ENCODE measurements at regions not wholly inside any gene's neighbourhood (a gene's known extent, or its start where the extent isn't known, plus 50 kb on each side); places are given as distances from the start of the nearest gene placed in this dataset.
"Not testable (repeated sequence)": the region's sequence is repeated elsewhere in the genome, so short reads cannot be mapped to it uniquely, and the experiment has no call there.

- no peak for TF ChIP-seq GATA1 (IDR thresholded peaks at IDR 0.05; ENCODE audit: low read depth, low read length)
- TF ChIP-seq POLR2A (IDR thresholded peaks at IDR 0.05; ENCODE audit: low read length) = no peak
- DNase-seq = no peak
These were observed 97.6 kb downstream of the RAMP3 start for GRCh38 chr7:45255187-45255586.

GRCh38 chr7:45256309-45256708 is 98.7 kb downstream of the RAMP3 start:
- DNase-seq = no peak
- no peak for TF ChIP-seq GATA1 (IDR thresholded peaks at IDR 0.05; ENCODE audit: low read depth, low read length)
- TF ChIP-seq POLR2A (IDR thresholded peaks at IDR 0.05; ENCODE audit: low read length) = no peak

- DNase-seq = no peak
- TF ChIP-seq POLR2A (IDR thresholded peaks at IDR 0.05; ENCODE audit: low read length) = no peak
- no peak for TF ChIP-seq GATA1 (IDR thresholded peaks at IDR 0.05; ENCODE audit: low read depth, low read length)
These were observed 99.2 kb downstream of the RAMP3 start for GRCh38 chr7:45256775-45257174.

GRCh38 chr7:45257284-45257683 is 99.7 kb downstream of the RAMP3 start:
- no peak for TF ChIP-seq GATA1 (IDR thresholded peaks at IDR 0.05; ENCODE audit: low read depth, low read length)
- no peak for TF ChIP-seq POLR2A (IDR thresholded peaks at IDR 0.05; ENCODE audit: low read length)
- DNase-seq = no peak

GRCh38 chr7:45258533-45259226 is 101.1 kb downstream of the RAMP3 start:
- no peak for DNase-seq
- no peak for TF ChIP-seq POLR2A (IDR thresholded peaks at IDR 0.05; ENCODE audit: low read length)
- TF ChIP-seq GATA1 (IDR thresholded peaks at IDR 0.05; ENCODE audit: low read depth, low read length) = no peak

DNA sequence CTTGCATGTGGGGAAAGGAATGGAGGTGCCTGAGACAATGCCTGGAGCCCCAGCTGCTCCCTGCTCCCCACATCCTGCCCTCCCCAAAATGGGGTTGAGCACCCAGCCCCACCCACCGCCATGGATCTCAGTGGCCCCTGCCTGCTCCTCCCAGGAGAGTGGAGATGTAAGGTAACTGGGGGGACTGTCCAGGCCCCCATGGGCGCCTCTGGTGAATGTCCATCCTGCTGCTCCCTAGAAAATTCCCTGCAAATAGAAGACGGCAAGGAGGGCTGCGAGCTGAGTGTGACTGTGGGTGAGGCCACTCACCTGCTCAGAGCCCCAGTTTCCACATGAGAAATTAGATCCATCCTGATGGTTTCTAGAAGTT is 101.6 kb downstream of the RAMP3 start:
- TF ChIP-seq POLR2A (IDR thresholded peaks at IDR 0.05; ENCODE audit: low read length) (no peak), GATA1 (IDR thresholded peaks at IDR 0.05; ENCODE audit: low read depth, low read length) (no peak)
- no peak for DNase-seq

- peak; percentile 69 to 80 for DNase-seq
- TF ChIP-seq POLR2A (IDR thresholded peaks at IDR 0.05; ENCODE audit: low read length) (no peak), GATA1 (IDR thresholded peaks at IDR 0.05; ENCODE audit: low read depth, low read length) (no peak)
These were observed 102.5 kb downstream of the RAMP3 start for GRCh38 chr7:45259966-45260646.

DNA sequence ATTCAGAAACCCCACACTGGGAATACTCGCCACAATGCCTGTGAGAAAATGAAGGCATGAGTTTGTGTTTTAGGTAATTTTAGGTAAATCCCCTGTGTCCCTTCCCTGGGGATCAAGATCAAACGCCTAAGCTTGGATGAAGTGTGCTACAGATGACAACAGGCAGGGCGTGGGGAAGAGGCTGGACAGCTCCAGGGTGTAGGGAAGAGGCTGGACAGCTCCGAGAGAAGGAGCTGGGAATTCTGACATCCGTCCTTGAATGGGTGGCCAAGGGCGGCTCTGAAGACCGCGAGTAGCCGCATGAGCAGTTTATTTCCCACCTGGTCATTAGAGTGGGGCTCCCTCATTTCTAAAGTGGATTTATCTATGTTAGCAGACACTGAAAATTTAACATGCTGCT is 109.7 kb downstream of the RAMP3 start:
- no peak for TF ChIP-seq POLR2A (IDR thresholded peaks at IDR 0.05; ENCODE audit: low read length)
- no peak for TF ChIP-seq GATA1 (IDR thresholded peaks at IDR 0.05; ENCODE audit: low read depth, low read length)
- no peak for DNase-seq

DNA sequence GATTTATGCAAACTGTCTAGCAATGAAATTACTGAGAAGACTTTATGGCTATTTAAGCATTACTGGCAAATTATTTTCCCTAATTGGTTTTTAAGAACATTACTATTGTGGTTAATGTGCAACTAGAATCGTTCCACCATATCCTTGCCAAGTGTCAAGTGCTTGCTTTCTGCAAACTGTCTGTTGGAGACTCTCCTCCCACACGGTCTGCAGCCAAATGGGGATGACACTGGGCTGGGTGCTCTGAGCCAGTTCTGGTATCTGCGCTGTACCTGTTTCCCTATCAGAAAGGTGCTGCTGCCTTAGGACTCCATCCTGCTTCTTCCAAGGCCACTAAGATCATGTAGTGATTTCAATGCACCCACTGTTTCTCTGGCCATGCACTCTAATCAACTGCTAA is 110.4 kb downstream of the RAMP3 start:
- DNase-seq = no peak
- TF ChIP-seq POLR2A (IDR thresholded peaks at IDR 0.05; ENCODE audit: low read length) (no peak), GATA1 (IDR thresholded peaks at IDR 0.05; ENCODE audit: low read depth, low read length) (no peak)

DNA sequence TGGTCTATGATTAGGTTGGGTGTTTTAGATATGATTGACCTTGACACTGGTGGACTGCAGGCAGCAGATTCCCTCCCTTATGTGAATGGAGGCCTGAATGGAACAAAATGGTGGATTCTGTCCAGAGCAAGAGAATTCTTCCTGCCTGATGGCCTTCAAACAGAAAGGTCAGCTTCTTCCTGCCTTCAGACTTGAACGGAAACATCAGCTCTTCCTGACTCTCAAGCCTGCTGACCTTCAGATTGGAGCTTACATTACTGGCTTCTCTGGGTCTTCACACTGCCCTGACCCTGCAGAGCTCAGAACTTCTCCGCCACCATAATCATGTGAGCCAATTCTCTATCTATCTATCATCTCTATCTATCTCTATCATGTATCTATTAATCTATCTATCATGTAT is 111.6 kb downstream of the RAMP3 start:
- TF ChIP-seq POLR2A (IDR thresholded peaks at IDR 0.05; ENCODE audit: low read length) = no peak
- no peak for TF ChIP-seq GATA1 (IDR thresholded peaks at IDR 0.05; ENCODE audit: low read depth, low read length)

DNA sequence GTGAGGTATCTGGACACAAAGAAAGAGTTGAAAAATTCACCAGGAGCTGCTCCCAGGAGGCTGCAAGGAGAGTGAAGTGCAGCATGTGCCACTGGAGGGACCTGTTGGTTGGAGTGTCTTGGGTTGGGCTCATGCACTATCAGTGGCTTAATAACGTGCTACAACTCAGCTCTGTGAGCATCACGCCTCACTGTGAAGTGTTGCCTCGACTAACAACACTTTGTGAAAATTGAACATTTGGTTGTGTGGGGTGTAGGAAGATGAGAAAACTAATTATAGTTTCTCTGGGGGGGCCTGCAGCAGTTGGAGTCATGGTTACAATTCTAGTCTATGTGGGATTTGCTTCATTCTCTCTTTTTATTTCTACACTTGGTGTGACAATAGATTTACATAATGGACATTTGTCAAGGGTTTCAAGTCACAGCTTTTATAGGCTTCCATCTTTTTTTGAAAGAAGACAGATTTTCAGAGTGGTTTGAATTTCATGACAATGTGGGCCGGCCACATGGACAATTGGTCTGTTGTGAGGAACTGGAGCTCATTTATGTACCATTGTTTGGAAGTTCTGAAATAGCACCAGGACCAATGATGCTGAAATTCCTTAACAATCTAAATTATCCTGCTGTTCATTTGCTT is 121.3 kb downstream of the RAMP3 start:
- DNase-seq = no peak
- TF ChIP-seq POLR2A (IDR thresholded peaks at IDR 0.05; ENCODE audit: low read length) = no peak
- TF ChIP-seq GATA1 (IDR thresholded peaks at IDR 0.05; ENCODE audit: low read depth, low read length) = no peak

More for the DNA sequence above, 111.6 kb downstream of the RAMP3 start:
- no peak for DNase-seq

DNA sequence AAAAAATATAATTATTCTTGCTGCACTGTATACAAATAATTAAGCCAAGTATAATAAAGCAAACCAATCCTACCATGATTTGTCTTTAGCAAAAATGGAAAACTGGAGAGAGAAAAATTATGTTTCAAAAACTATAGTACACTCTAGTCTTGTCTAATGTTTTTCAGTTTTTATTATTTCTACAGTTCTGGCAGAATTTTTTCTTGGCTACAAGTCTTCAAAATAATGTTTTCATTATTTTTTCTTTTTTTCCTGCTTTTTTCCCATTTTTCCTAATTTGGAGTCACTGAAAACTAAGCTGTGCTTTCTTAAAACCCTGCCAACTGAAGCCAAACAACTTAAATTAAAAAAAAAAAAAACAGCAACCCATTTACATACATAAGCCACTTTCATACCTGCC is 132.0 kb downstream of the RAMP3 start:
- DNase-seq = not testable (repeated sequence)

- no peak for TF ChIP-seq GATA1 (IDR thresholded peaks at IDR 0.05; ENCODE audit: low read depth, low read length)
- no peak for TF ChIP-seq POLR2A (IDR thresholded peaks at IDR 0.05; ENCODE audit: low read length)
- no peak for DNase-seq
These were observed 133.3 kb downstream of the RAMP3 start for GRCh38 chr7:45290880-45291279.

- TF ChIP-seq POLR2A (IDR thresholded peaks at IDR 0.05; ENCODE audit: low read length) (no peak), GATA1 (IDR thresholded peaks at IDR 0.05; ENCODE audit: low read depth, low read length) (no peak)
- DNase-seq = no peak
These were observed 134.9 kb downstream of the RAMP3 start for GRCh38 chr7:45292481-45292880.
